Suppressor macrophage treated with lipopolysaccharide for 1 hour (primary cell): ENCODE measurements at regions not wholly inside any gene's neighbourhood (a gene's known extent, or its start where the extent isn't known, plus 50 kb on each side); places are given as distances from the start of the nearest gene placed in this dataset.
A peak's percentile ranks its signal among the peaks of the same experiment; 100 is the strongest.

ENCODE experiments used
- DNase-seq, 3 donors: peaks; one replicate each; pipeline ENCODE4 v3.0.0-alpha.2; 2020 to 2022

- DNase-seq = no peak
These were observed 52.0 kb upstream of the RYK start for GRCh38 chr3:134302674-134303073.

DNA sequence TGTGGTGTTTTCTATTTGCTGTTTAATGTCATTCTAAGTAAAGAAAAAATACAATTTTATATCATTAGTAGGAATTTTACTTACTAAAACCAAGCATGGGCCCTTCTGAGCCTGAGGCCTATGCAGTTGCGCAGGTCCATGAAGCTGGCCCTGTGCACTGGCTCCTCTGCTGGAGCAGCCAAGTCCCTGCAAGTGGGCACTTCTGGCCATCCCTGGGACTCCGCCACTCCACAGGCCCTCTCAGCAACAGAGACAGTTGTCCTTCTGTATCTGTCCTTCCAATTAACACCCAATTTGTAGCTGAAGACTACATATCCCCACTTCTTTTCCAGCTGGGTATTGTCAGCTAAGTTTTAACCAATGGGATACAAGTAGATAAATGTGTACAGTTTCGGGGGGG is 49.9 kb upstream of the RYK start:
- peak in 1 of 3 donors; percentile 21 for DNase-seq
